HG02884 (cell line): ENCODE measurements at regions not wholly inside any gene's neighbourhood (a gene's known extent, or its start where the extent isn't known, plus 50 kb on each side); places are given as distances from the start of the nearest gene placed in this dataset.

ENCODE experiments used
- ATAC-seq: cut with Tn5 transposase; IDR thresholded peaks from one replicate; pipeline ENCODE4 v1.9.1; 2021; ENCODE audit warnings: mild to moderate bottlenecking, moderate library complexity; ENCODE audit not compliant: unreplicated experiment

- ATAC-seq, result no peak
Observed at GRCh38 chr10:91035650-91036292, 114.9 kb upstream of the ANKRD1 start.

DNA sequence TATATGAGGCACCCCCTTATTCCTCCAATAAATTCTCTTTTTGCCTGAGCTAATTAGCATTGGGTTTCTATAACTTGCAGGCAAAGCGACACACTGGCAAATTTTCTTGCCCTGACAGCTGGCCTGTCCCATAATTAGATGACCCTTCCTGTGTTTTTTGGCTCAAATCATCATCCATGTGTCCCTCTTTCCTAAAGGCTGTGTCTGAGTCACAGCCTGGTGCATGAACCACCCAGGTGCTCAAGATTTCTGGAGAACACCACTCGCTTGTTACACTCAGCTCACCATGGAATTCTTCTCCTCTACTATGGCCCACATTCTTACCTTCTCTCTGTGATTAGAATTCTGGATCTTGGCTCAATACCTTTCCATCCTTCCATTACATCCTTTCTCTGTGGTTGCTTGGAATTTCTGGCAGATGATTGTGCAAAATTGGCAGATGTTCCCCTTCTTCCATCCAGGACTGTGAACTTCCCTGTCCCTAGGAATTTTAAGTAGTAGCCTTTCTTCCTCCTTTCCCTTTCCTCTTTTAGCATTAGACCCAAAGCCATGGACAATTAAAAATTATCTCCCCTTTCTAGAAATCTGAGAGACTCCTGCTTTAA lies 116.0 kb upstream of the ANKRD1 start:
- no peak for ATAC-seq

GRCh38 chr10:91038971-91039370 lies 118.1 kb upstream of the ANKRD1 start:
- ATAC-seq, result no peak

GRCh38 chr10:91040343-91040742 lies 119.5 kb upstream of the ANKRD1 start:
- ATAC-seq, result no peak

DNA sequence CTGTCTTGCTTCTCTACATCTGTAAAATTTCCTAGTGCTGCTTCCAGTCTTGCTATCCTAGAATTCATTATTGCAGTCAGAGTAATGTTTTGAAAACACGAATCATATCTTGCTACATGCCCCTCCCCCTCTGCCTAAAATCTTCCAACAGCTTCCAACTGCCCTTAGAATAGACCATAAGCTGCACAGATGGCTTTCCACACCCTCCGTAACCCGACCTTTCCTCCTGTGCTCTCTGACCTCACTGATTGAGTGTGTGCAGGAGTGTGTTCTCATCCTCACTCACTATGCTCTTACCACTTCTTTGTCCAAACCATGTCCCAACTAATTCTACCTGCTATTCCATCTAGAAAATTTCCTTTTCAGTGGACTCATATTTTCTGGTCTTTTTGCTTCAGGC lies 121.2 kb upstream of the ANKRD1 start:
- ATAC-seq, result no peak

DNA sequence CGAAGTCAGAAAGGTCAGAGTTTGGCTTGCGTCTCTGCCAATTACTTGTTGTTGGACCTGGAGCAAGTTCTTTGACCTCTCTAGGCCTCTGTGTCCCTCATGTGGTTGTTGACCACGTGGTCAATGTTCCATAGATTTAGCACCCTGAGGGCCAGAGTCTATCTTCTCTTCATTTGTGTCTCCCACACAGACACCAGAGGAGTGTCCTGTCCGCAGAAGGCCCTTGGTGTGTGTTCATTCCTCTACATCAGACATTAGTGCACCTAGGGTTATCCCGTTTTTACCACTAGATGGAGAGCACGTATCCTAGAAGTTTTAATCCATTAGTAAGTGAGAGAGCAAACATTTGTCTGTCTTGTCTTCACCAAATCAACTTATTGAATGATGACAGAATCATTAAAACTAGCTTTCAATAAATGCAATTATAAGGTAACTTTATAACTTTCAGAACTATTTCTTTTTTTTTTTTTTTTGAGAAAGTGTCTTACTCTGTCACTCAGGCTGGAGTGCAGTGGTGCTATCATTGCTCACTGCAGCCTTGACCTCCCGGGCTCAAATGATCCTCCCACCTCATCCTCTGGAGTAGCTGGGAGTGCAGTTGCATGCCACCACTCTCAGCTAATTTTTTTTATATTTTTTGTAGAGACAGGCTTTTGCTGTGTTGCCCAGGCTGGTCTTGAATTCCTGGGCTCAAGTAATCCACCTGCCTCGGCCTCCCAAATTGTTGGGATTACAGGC lies 122.5 kb upstream of the ANKRD1 start:
- ATAC-seq, result no peak

DNA sequence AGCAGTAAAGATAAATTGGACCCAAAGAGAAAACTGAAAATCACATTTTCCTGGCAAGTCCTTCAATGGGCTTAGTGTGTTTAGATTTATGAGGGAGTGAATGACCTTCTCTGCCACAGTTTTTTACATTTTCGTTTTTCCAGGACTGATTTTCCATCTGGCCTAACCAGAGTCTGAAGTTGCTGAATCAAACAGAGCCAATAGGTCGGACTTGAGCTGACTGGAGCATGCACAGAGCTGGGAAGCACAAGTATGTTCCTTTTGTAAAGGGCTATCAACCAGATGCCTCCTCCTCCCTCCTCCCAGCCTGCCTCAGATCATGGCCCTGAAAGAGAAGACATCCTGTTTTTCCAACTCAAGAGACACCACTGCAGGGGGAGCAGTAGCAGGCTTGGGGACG lies 126.0 kb upstream of the ANKRD1 start:
- ATAC-seq, result no peak

DNA sequence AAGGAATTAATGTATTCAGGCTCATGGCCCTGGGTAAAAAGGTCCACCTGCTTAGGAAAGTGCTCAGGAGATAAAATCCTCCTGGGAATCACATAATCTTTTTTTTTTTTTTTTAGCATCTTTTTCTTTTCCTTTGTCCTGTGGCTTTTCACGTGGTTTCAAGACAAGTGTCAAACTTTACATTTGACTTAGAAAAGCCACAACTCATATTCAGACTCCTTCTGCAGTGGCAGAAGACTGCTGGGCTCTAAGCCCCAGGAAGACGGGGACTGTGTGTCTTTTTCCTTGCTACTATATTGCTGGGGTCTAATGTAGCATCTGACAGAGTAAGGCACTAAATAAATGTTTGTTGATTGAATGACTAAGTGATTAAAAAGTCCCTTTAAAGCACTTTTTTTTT lies 127.5 kb upstream of the ANKRD1 start:
- no peak for ATAC-seq

- no peak for ATAC-seq
Observed at GRCh38 chr10:91049296-91049987, 128.6 kb upstream of the ANKRD1 start.

DNA sequence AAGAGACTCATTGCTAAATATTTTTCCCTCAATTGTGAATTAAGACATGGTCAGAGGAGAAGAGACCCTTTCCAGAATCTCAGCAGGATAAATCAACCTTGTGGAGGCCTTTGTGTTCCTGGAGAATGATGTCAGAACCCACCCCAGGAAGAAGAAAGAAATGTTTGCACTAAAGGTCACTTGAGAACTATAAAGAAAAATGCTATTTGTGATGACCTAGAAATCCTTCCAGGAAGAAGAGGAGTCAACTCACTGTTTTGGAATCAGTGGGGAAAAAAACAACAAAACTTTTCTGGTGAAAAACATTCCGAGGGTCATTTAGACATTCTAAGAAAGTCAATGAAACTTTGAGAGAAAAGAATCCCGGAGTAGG lies 129.1 kb upstream of the ANKRD1 start:
- no peak for ATAC-seq

- ATAC-seq, result no peak
Observed at GRCh38 chr10:91050371-91051034, 129.6 kb upstream of the ANKRD1 start.

- no peak for ATAC-seq
Observed at GRCh38 chr10:91051829-91052228, 130.9 kb upstream of the ANKRD1 start.

GRCh38 chr10:91054325-91054724 lies 133.4 kb upstream of the ANKRD1 start:
- ATAC-seq, result no peak

GRCh38 chr10:91061187-91061586 lies 140.3 kb upstream of the ANKRD1 start:
- no peak for ATAC-seq

DNA sequence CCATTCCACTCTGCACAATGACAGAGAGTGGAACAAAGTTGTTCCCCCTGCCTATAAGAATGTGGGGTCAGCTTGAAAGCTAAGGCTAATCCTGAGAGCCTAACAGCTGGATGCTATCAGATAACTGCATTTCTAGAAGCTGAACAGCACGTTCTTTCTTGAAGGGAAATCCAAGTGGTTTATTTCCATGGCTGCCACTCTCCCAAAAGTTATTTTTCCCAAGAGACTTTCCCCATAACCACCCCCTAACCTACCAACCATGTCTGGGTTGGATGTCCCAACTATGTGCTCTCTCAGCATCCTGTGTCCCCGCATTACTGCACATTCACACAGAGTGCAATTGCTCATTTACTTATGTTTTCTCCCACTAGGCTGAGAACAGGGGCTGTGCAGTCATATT lies 140.7 kb upstream of the ANKRD1 start:
- no peak for ATAC-seq

GRCh38 chr10:91062091-91062490 lies 141.2 kb upstream of the ANKRD1 start:
- ATAC-seq, result no peak

DNA sequence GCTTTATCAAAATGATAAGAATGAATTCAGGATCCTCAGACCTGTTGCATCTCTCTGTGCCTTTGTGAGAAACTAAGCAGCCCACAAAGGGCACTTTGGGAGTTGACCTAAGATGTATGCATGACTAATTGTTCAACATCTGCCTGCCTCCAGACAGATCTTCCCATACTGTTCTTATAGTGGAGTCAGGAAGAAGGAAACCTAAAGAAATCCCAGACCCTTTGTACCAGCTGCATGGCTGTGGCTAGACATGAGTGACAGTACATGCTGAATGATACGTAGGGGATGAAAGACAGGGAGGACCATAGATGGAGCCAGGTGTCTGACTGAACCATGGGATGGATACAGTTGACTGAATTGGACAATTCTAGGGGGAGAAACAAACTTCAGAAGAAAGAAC lies 148.7 kb upstream of the PCGF5 start:
- ATAC-seq, result no peak

DNA sequence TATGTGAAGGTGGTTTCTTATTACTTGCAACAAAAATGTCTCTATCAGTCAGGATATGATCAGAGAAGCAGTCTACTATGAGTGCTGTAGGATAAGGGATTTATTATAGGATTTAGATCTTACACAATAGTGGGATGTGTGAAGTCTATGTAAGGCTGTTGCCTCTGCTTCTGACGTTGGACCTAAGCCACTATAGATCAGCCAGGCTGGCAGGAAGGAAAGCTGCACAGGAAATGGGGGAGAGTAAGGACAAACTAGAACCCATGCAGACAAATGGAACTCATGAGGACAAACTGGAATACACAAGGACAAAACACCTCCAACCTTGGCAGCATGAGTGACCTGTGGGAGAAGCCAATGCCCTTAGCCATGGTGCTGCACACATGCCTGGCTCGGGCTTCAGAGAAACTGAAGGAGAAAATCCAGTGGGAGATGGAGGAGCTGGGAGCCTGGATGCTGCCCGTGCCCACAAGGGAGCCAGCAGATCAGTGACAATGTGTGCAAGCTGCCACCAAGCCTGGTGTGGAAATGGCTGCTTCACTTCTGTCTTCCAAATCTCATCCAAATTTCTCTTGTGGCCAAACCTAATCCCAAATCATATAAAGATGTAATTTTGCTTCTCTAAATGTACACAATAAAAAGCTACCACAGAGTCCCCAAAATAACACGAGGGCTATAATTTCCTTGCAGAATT lies 147.0 kb upstream of the PCGF5 start:
- ATAC-seq, result no peak

GRCh38 chr10:91076991-91077548 lies 143.4 kb upstream of the PCGF5 start:
- no peak for ATAC-seq

- no peak for ATAC-seq
Observed at GRCh38 chr10:91077549-91078071, 142.9 kb upstream of the PCGF5 start.
